ENCODE measurements at regions not wholly inside any gene's neighbourhood (a gene's known extent, or its start where the extent isn't known, plus 50 kb on each side); places are given as distances from the start of the nearest gene placed in this dataset.

GRCh38 chr2:181362561-181362960 is 94.6 kb upstream of the ITGA4 start:
- Histone ChIP-seq H3K27ac (ENCODE audit: low read length) (no peak overlapping the region), H2AFZ (ENCODE audit: low read depth, low read length) (no peak overlapping the region), H3K4me1 (ENCODE audit: insufficient read depth, low read length) (peaks cover 10% of the 10 kb centered on the region), H3K9ac (ENCODE audit: low read depth, low read length) (no peak overlapping the region), H3K79me2 (ENCODE audit: insufficient read depth, low read length) (no peaks in the 10 kb centered on the region), H3K4me3 (ENCODE audit: low read depth in 1 of 2, low read length in 2 of 2) (no peak overlapping the region), H3K4me2 (ENCODE audit: insufficient read depth, low read length) (no peak overlapping the region), H3K27me3 (ENCODE audit: insufficient read depth, low read length, poor library complexity) (no peaks in the 10 kb centered on the region), H4K20me1 (ENCODE audit: insufficient read depth, low read length) (no peaks in the 10 kb centered on the region), H3K36me3 (ENCODE audit: insufficient read depth, low read length) (no peaks in the 10 kb centered on the region), H3K9me3 (ENCODE audit: insufficient read depth, low read length, severe bottlenecking) (no peaks in the 10 kb centered on the region)
- ATAC-seq (ENCODE audit: insufficient read depth, low read depth) (no peak), DNase-seq (no peak)
- TF ChIP-seq EZH2 (IDR thresholded peaks at IDR 0.05; ENCODE audit: borderline replicate concordance, low read depth, low read length, severe bottlenecking), result no peak
- no peak for TF ChIP-seq CTCF (IDR thresholded peaks at IDR 0.05; ENCODE audit: borderline replicate concordance, extremely low read depth, low read length, poor library complexity, severe bottlenecking)

- H3K27ac ChIP-seq (ENCODE audit: low read length), result no peak overlapping the region
- H3K9ac ChIP-seq (ENCODE audit: low read depth, low read length), result no peak overlapping the region
- H3K79me2 ChIP-seq (ENCODE audit: insufficient read depth, low read length), result no peaks in the 10 kb centered on the region
- no peaks in the 10 kb centered on the region for H3K36me3 ChIP-seq (ENCODE audit: insufficient read depth, low read length)
- no peaks in the 10 kb centered on the region for H3K9me3 ChIP-seq (ENCODE audit: insufficient read depth, low read length, severe bottlenecking)
- no peak for TF ChIP-seq CTCF (IDR thresholded peaks at IDR 0.05; ENCODE audit: borderline replicate concordance, extremely low read depth, low read length, poor library complexity, severe bottlenecking)
- no peak for TF ChIP-seq EZH2 (IDR thresholded peaks at IDR 0.05; ENCODE audit: borderline replicate concordance, low read depth, low read length, severe bottlenecking)
- no peak overlapping the region for H2AFZ ChIP-seq (ENCODE audit: low read depth, low read length)
- DNase-seq (no peak), ATAC-seq (ENCODE audit: insufficient read depth, low read depth) (no peak)
- peaks cover 4% of the 10 kb centered on the region; the same call in 1 of the 2 replicates for H3K4me1 ChIP-seq (ENCODE audit: insufficient read depth, low read length)
- no peaks in the 10 kb centered on the region for H4K20me1 ChIP-seq (ENCODE audit: insufficient read depth, low read length)
- no peak overlapping the region for H3K4me3 ChIP-seq (ENCODE audit: low read depth in 1 of 2, low read length in 2 of 2)
- H3K27me3 ChIP-seq (ENCODE audit: insufficient read depth, low read length, poor library complexity), result no peaks in the 10 kb centered on the region
- H3K4me2 ChIP-seq (ENCODE audit: insufficient read depth, low read length), result no peak overlapping the region
Observed at GRCh38 chr2:181363164-181363563, 94.0 kb upstream of the ITGA4 start.

- Histone ChIP-seq H3K27ac (ENCODE audit: low read length) (no peak overlapping the region), H3K9ac (ENCODE audit: low read depth, low read length) (no peak overlapping the region), H3K4me2 (ENCODE audit: insufficient read depth, low read length) (no peak overlapping the region), H3K79me2 (ENCODE audit: insufficient read depth, low read length) (no peaks in the 10 kb centered on the region), H2AFZ (ENCODE audit: low read depth, low read length) (no peak overlapping the region), H4K20me1 (ENCODE audit: insufficient read depth, low read length) (no peaks in the 10 kb centered on the region), H3K4me3 (ENCODE audit: low read depth in 1 of 2, low read length in 2 of 2) (no peak overlapping the region), H3K27me3 (ENCODE audit: insufficient read depth, low read length, poor library complexity) (no peaks in the 10 kb centered on the region), H3K36me3 (ENCODE audit: insufficient read depth, low read length) (no peaks in the 10 kb centered on the region), H3K4me1 (ENCODE audit: insufficient read depth, low read length) (peaks cover 4% of the 10 kb centered on the region; the same call in 1 of the 2 replicates), H3K9me3 (ENCODE audit: insufficient read depth, low read length, severe bottlenecking) (no peaks in the 10 kb centered on the region)
- no peak for DNase-seq
- no peak for ATAC-seq (ENCODE audit: insufficient read depth, low read depth)
- TF ChIP-seq CTCF (IDR thresholded peaks at IDR 0.05; ENCODE audit: borderline replicate concordance, extremely low read depth, low read length, poor library complexity, severe bottlenecking) (no peak), EZH2 (IDR thresholded peaks at IDR 0.05; ENCODE audit: borderline replicate concordance, low read depth, low read length, severe bottlenecking) (no peak)
Observed at GRCh38 chr2:181364492-181365170, 92.6 kb upstream of the ITGA4 start.
